ENCODE measurements at regions not wholly inside any gene's neighbourhood (a gene's known extent, or its start where the extent isn't known, plus 50 kb on each side); places are given as distances from the start of the nearest gene placed in this dataset.

DNA sequence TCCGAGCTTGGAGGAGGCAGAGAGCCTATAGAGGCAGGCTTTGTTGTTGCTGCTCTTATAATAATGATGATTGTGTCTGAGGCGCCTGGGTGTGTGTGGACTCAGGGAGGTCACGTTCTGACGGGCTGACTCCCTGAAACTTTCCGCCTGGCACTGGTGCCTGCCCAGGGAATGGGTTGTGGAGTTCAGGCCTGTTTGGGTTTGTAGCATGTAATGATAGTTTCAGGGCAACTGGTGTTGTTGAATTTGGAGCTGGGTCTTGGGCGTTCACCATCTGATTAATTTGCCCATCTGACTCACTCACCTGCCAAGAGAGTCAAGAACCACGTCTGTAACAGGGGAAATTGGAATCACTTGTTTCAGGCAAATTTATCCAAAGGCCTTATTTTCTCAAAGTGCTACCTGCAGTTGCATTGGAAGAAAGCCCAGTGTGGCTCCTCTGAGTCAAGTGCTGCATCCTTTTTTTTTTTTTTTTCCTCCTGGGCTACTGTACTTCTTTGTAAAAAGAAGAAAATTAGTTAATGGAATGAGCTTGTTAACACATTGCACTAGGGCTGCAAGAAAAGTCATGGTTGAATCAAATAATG lies 386.5 kb downstream of the GADD45G start:
- peaks cover 20% of the 10 kb centered on the region for H3K79me1 ChIP-seq (ENCODE audit: low read length)
- peaks cover 12 to 26% of the 10 kb centered on the region in 2 experiments for H3K4me1 ChIP-seq (ENCODE audit: control insufficient read depth in 1 of 2, insufficient read depth in 2 of 2, low read length in 2 of 2)
- no CpG with 5 or more reads among the region's 7 CpGs for WGBS (ENCODE audit: extremely low coverage, insufficient coverage, insufficient read length)
- H3K14ac ChIP-seq (ENCODE audit: low read length), result no peak overlapping the region
- no peak overlapping the region for H4K12ac ChIP-seq (ENCODE audit: low read depth, low read length)
- H3K4me2 ChIP-seq (ENCODE audit: low read length), result no peak overlapping the region
- no peaks in the 10 kb centered on the region for H3K27me3 ChIP-seq (ENCODE audit: insufficient read depth, low read length)
- H2BK12ac ChIP-seq (ENCODE audit: low read length), result no peak overlapping the region
- no peaks in the 10 kb centered on the region for H3K36me3 ChIP-seq (ENCODE audit: control insufficient read depth in 1 of 2, insufficient read depth in 2 of 2, low read length in 2 of 2)
- no peak overlapping the region for H2AK5ac ChIP-seq (ENCODE audit: low read length)
- no peak overlapping the region for H2BK5ac ChIP-seq (ENCODE audit: low read depth, low read length, poor library complexity)
- H2AFZ ChIP-seq (ENCODE audit: insufficient read depth, low read length, poor library complexity), result no peak overlapping the region
- H3K23ac ChIP-seq (ENCODE audit: low read length), result no peak overlapping the region
- no peak overlapping the region for H3K27ac ChIP-seq (ENCODE audit: low read depth, low read length)
- H3K9me3 ChIP-seq (ENCODE audit: insufficient read depth, low read depth, low read length), result no peaks in the 10 kb centered on the region
- H2BK120ac ChIP-seq (ENCODE audit: insufficient read depth, low read length, poor library complexity), result no peak overlapping the region
- no peak overlapping the region for H3K4ac ChIP-seq (ENCODE audit: low read depth, low read length)
- H4K8ac ChIP-seq (ENCODE audit: low read depth, low read length), result no peak overlapping the region
- no peak overlapping the region for H3K18ac ChIP-seq (ENCODE audit: low read length)
- H4K91ac ChIP-seq (ENCODE audit: low read depth, low read length), result no peak overlapping the region
- no peak for DNase-seq
- no peak overlapping the region for H3K4me3 ChIP-seq (ENCODE audit: low read depth, low read length)
- no peak overlapping the region for H3K9ac ChIP-seq (ENCODE audit: low read length)
- peaks cover 2% of the 10 kb centered on the region for H3K79me2 ChIP-seq (ENCODE audit: control insufficient read depth, insufficient read depth, low read length, poor library complexity)

DNA sequence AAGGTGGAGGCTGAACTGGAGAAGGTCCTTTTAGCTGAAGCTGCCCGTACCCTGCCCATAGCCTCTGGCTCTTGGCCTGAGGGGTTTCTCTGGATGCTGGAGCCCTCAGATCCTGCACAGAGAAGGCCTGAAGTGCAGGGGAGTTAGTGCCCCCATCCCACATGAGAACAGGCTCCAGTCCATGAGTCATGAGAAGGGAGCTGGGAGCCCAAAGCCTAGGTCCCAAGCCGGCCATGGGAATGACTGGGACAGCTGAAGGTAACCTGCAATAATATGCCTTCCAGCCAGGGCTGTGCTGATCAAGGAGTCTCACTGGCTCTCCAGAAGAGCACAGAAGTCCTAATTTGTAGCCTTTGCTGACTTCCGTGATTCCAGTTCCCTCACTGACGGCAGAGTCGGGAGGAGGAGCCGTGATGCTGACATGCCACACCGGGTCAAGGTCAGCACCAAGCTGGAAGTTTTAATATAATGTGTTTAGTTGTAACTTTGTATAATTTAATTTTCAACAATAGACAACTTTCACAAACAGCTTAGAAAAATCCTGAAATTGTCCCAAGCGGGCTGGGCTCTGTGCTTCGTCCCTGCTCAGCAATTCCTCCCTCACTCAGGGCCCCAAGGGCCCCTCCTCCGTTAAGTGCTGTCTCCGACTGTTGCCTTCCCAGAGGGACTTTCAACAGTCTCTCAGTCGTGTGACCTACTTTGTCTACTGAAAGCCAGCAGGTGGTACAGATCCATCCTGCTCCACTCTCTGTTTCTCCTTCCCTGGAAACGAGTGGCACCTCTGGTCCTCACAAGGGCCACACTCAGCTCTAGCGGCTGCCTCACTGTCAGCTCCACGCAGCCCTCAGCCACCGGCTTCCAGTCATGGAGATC lies 387.8 kb downstream of the GADD45G start:
- peak overlapping the region; percentile 34 for H2BK5ac ChIP-seq (ENCODE audit: low read depth, low read length, poor library complexity)
- peak overlapping the region; percentile 67 for H3K18ac ChIP-seq (ENCODE audit: low read length)
- H3K4me1 ChIP-seq (ENCODE audit: control insufficient read depth in 1 of 2, insufficient read depth in 2 of 2, low read length in 2 of 2), result peaks cover 12 to 26% of the 10 kb centered on the region in 2 experiments
- H3K36me3 ChIP-seq (ENCODE audit: control insufficient read depth in 1 of 2, insufficient read depth in 2 of 2, low read length in 2 of 2), result no peaks in the 10 kb centered on the region
- peak overlapping the region; percentile 57 for H2AFZ ChIP-seq (ENCODE audit: insufficient read depth, low read length, poor library complexity)
- H3K27ac ChIP-seq (ENCODE audit: low read depth, low read length), result peak overlapping the region; percentile 42
- no CpG with 5 or more reads among the region's 16 CpGs for WGBS (ENCODE audit: extremely low coverage, insufficient coverage, insufficient read length)
- H3K4me3 ChIP-seq (ENCODE audit: low read depth, low read length), result no peak overlapping the region
- H3K9ac ChIP-seq (ENCODE audit: low read length), result no peak overlapping the region
- peaks cover 22% of the 10 kb centered on the region for H3K79me1 ChIP-seq (ENCODE audit: low read length)
- H2BK120ac ChIP-seq (ENCODE audit: insufficient read depth, low read length, poor library complexity), result peak overlapping the region; percentile 75
- H3K4ac ChIP-seq (ENCODE audit: low read depth, low read length), result peak overlapping the region; percentile 11
- H3K27me3 ChIP-seq (ENCODE audit: insufficient read depth, low read length), result no peaks in the 10 kb centered on the region
- peak overlapping the region; percentile 75 for H2BK12ac ChIP-seq (ENCODE audit: low read length)
- peaks cover 2% of the 10 kb centered on the region for H3K79me2 ChIP-seq (ENCODE audit: control insufficient read depth, insufficient read depth, low read length, poor library complexity)
- no peaks in the 10 kb centered on the region for H3K9me3 ChIP-seq (ENCODE audit: insufficient read depth, low read depth, low read length)
- peak overlapping the region; percentile 12 for H4K8ac ChIP-seq (ENCODE audit: low read depth, low read length)
- DNase-seq, result peak; percentile 97
- H3K4me2 ChIP-seq (ENCODE audit: low read length), result no peak overlapping the region
- no peak overlapping the region for H3K23ac ChIP-seq (ENCODE audit: low read length)
- peak overlapping the region; percentile 49 for H2AK5ac ChIP-seq (ENCODE audit: low read length)
- H4K12ac ChIP-seq (ENCODE audit: low read depth, low read length), result no peak overlapping the region
- peak overlapping the region; percentile 78 for H3K14ac ChIP-seq (ENCODE audit: low read length)
- peak overlapping the region; percentile 71 for H4K91ac ChIP-seq (ENCODE audit: low read depth, low read length)

- Histone ChIP-seq H2BK120ac (ENCODE audit: insufficient read depth, low read length, poor library complexity) (no peak overlapping the region), H3K4me3 (ENCODE audit: low read depth, low read length) (no peak overlapping the region), H3K18ac (ENCODE audit: low read length) (no peak overlapping the region), H3K23ac (ENCODE audit: low read length) (no peak overlapping the region), H3K4me1 (ENCODE audit: control insufficient read depth in 1 of 2, insufficient read depth in 2 of 2, low read length in 2 of 2) (peaks cover 12 to 26% of the 10 kb centered on the region in 2 experiments), H3K27me3 (ENCODE audit: insufficient read depth, low read length) (no peaks in the 10 kb centered on the region), H3K4ac (ENCODE audit: low read depth, low read length) (no peak overlapping the region), H2BK12ac (ENCODE audit: low read length) (no peak overlapping the region), H3K27ac (ENCODE audit: low read depth, low read length) (peak overlapping the region; percentile 29), H2BK5ac (ENCODE audit: low read depth, low read length, poor library complexity) (no peak overlapping the region), H2AK5ac (ENCODE audit: low read length) (no peak overlapping the region), H4K12ac (ENCODE audit: low read depth, low read length) (no peak overlapping the region), H3K79me2 (ENCODE audit: control insufficient read depth, insufficient read depth, low read length, poor library complexity) (peaks cover 2% of the 10 kb centered on the region), H3K9me3 (ENCODE audit: insufficient read depth, low read depth, low read length) (no peaks in the 10 kb centered on the region), H3K79me1 (ENCODE audit: low read length) (peaks cover 19% of the 10 kb centered on the region), H4K8ac (ENCODE audit: low read depth, low read length) (no peak overlapping the region), H4K91ac (ENCODE audit: low read depth, low read length) (no peak overlapping the region), H3K9ac (ENCODE audit: low read length) (peak overlapping the region; percentile 0), H2AFZ (ENCODE audit: insufficient read depth, low read length, poor library complexity) (no peak overlapping the region), H3K14ac (ENCODE audit: low read length) (no peak overlapping the region), H3K4me2 (ENCODE audit: low read length) (peak overlapping the region; percentile 1), H3K36me3 (ENCODE audit: control insufficient read depth in 1 of 2, insufficient read depth in 2 of 2, low read length in 2 of 2) (no peaks in the 10 kb centered on the region)
- peak; percentile 89 to 93 for DNase-seq
- no CpG with 5 or more reads among the region's 5 CpGs for WGBS (ENCODE audit: extremely low coverage, insufficient coverage, insufficient read length)
Measured at GRCh38 chr9:89993678-89994630, 389.1 kb downstream of the GADD45G start.

GRCh38 chr9:89994988-89995613 lies 390.3 kb downstream of the GADD45G start:
- peak overlapping the region; percentile 12 for H3K14ac ChIP-seq (ENCODE audit: low read length)
- no peak overlapping the region for H3K9ac ChIP-seq (ENCODE audit: low read length)
- H3K23ac ChIP-seq (ENCODE audit: low read length), result no peak overlapping the region
- H3K79me2 ChIP-seq (ENCODE audit: control insufficient read depth, insufficient read depth, low read length, poor library complexity), result peaks cover 2% of the 10 kb centered on the region
- no peak overlapping the region for H4K12ac ChIP-seq (ENCODE audit: low read depth, low read length)
- no peaks in the 10 kb centered on the region for H3K27me3 ChIP-seq (ENCODE audit: insufficient read depth, low read length)
- no peak overlapping the region for H2AFZ ChIP-seq (ENCODE audit: insufficient read depth, low read length, poor library complexity)
- peaks cover 19 to 26% of the 10 kb centered on the region in 2 experiments for H3K4me1 ChIP-seq (ENCODE audit: control insufficient read depth in 1 of 2, insufficient read depth in 2 of 2, low read length in 2 of 2)
- H3K36me3 ChIP-seq (ENCODE audit: control insufficient read depth in 1 of 2, insufficient read depth in 2 of 2, low read length in 2 of 2), result no peaks in the 10 kb centered on the region
- peak overlapping the region; percentile 50 for H2BK12ac ChIP-seq (ENCODE audit: low read length)
- H2BK5ac ChIP-seq (ENCODE audit: low read depth, low read length, poor library complexity), result peak overlapping the region; percentile 39
- no peak overlapping the region for H3K18ac ChIP-seq (ENCODE audit: low read length)
- H3K79me1 ChIP-seq (ENCODE audit: low read length), result peaks cover 20% of the 10 kb centered on the region
- H3K4me2 ChIP-seq (ENCODE audit: low read length), result no peak overlapping the region
- no peak overlapping the region for H2AK5ac ChIP-seq (ENCODE audit: low read length)
- H2BK120ac ChIP-seq (ENCODE audit: insufficient read depth, low read length, poor library complexity), result peak overlapping the region; percentile 45
- H3K9me3 ChIP-seq (ENCODE audit: insufficient read depth, low read depth, low read length), result no peaks in the 10 kb centered on the region
- no peak overlapping the region for H3K4ac ChIP-seq (ENCODE audit: low read depth, low read length)
- no CpG with 5 or more reads among the region's 19 CpGs for WGBS (ENCODE audit: extremely low coverage, insufficient coverage, insufficient read length)
- no peak overlapping the region for H4K8ac ChIP-seq (ENCODE audit: low read depth, low read length)
- peak overlapping the region; percentile 56 for H3K27ac ChIP-seq (ENCODE audit: low read depth, low read length)
- H4K91ac ChIP-seq (ENCODE audit: low read depth, low read length), result peak overlapping the region; percentile 84
- H3K4me3 ChIP-seq (ENCODE audit: low read depth, low read length), result no peak overlapping the region
- DNase-seq, result no peak
